CD4-positive, alpha-beta T cell treated with Interleukin-6 at 100 ng/mL for 8 hours (primary cell): ENCODE measurements at regions not wholly inside any gene's neighbourhood (a gene's known extent, or its start where the extent isn't known, plus 50 kb on each side); places are given as distances from the start of the nearest gene placed in this dataset.
"Not testable (repeated sequence)": the region's sequence is repeated elsewhere in the genome, so short reads cannot be mapped to it uniquely, and the experiment has no call there.

Experiments
- DNase-seq: peaks from one replicate; pipeline ENCODE4 v3.0.0-alpha.2; 2020; ENCODE audit warnings: mixed read lengths, low spot score

DNA sequence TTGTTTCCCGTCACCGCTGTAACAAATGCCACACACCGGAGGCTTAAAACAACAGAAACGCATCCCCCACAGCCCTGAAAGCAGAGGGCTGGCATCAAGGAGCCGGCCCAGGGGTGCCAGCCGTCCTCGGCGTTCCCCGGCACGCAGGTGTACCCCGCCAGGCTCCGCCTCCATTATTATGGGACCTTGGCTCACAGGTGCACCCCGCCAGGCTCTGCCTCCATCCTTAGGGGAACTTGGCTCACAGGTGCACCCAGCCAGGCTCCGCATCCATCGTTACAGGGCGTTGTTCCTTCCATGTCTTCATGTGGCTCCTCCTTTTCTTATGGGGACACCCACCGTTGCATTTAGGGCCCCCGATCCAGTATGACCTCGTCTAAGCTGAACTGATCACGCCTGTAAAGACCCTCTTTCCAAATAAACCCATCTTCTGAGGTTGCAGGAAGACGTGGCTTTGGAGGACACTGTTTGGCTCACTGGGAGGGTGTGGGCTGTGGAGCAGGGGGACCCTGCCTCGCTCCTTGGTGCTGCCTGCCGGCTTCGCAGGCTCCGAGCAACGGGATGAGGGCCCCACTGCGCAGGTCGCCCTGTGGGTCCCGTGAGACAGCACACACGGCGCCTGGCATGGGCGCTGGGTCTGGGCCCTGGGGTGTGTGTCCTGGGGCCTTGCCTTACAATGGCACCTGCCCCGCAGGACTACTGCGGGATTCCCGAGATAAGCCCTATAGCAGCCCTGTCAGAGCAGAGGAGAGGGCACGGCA is 154.9 kb upstream of the ZNF469 start:
- not testable (repeated sequence) for DNase-seq

GRCh38 chr16:88228751-88229150 is 154.0 kb upstream of the ZNF469 start:
- not testable (repeated sequence) for DNase-seq

- not testable (repeated sequence) for DNase-seq
These were observed 153.0 kb upstream of the ZNF469 start for GRCh38 chr16:88229710-88230109.

GRCh38 chr16:88230276-88230966 is 152.3 kb upstream of the ZNF469 start:
- DNase-seq, result not testable (repeated sequence)

- DNase-seq, result not testable (repeated sequence)
These were observed 151.7 kb upstream of the ZNF469 start for GRCh38 chr16:88230967-88231615.

GRCh38 chr16:88231839-88232238 is 150.9 kb upstream of the ZNF469 start:
- DNase-seq, result not testable (repeated sequence)

GRCh38 chr16:88232401-88233258 is 150.1 kb upstream of the ZNF469 start:
- DNase-seq, result not testable (repeated sequence)

DNA sequence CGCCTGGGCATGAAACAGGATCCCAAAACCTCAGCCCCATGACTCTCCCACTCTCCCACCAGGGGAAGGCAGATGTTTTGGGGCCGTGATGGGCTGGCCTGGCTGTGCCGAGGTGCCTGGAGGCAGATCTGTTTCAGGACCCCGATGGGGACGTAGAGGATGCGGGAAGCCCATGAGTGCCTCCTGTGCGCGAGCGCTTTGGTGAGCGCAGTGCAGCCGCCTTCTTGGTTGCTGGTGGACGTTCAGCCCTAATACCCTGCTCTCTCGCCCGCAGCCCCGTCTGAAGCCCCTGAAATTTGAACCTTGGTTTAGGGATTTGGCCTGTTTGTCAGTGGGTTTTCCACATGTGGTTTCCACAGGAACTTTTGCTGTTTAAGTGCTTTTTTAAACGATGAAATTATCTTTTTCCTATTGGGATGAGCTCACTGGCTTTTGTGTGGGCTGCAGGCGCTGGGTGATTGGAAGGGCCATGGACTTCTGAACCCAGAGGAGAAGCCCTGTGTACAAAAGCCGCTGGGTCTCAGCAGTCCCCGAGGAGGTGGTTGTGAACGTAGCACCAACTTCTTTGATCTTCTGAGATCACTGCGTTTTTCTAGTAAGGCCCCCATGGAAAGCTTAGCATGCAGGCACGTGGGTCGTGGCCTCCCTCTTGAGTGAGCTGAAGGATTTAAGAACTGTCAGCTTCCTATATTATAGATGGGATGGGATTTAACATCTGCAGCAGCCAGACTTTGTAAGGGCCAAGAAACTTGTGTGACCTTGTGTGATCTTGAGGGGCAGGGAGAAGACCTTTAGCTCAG is 148.9 kb upstream of the ZNF469 start:
- not testable (repeated sequence) for DNase-seq

GRCh38 chr16:88234421-88235271 is 148.1 kb upstream of the ZNF469 start:
- DNase-seq, result not testable (repeated sequence)

GRCh38 chr16:88235691-88236090 is 147.1 kb upstream of the ZNF469 start:
- not testable (repeated sequence) for DNase-seq

GRCh38 chr16:88236229-88236628 is 146.5 kb upstream of the ZNF469 start:
- not testable (repeated sequence) for DNase-seq

DNA sequence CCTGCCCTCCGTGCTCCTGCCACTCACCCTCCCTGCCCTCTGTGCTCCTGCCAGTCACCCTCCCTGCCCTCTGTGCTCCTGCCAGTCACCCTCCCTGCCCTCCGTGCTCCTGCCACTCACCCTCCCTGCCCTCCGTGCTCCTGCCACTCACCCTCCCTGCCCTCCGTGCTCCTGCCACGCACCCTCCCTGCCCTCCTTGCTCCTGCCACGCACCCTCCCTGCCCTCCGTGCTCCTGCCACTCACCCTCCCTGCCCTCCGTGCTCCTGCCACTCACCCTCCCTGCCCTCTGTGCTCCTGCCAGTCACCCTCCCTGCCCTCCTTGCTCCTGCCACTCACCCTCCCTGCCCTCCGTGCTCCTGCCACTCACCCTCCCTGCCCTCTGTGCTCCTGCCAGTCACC is 145.4 kb upstream of the ZNF469 start:
- not testable (repeated sequence) for DNase-seq

DNA sequence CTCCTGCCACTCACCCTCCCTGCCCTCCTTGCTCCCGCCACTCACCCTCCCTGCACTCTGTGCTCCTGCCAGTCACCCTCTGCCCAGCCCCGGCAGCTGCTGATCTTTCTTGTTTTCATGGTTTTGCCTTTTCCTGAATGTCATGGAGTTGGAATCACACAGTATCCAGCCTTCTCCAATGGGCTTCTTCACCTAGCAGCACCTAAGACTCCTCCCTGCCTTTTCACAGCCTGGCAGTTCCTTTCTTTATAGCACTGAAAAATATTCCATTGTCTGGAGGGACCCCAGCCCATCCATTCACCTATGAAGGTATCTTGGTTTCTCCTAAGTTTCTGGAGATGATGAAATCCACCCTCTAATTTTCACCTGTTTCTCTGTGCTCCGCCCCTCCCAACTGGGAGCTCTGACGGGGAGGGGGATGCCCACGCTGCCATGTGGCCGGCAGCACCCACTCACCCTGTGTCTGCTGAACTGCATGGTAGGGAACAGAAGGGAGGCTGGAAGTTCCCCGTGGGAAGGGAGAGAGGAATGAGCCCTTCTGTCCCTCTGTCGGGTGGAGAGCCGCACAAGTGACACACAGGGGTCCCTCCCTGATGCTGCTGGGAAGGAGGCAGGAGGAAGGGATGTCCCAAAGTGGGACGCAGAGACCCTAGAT is 144.9 kb upstream of the ZNF469 start:
- not testable (repeated sequence) for DNase-seq

DNA sequence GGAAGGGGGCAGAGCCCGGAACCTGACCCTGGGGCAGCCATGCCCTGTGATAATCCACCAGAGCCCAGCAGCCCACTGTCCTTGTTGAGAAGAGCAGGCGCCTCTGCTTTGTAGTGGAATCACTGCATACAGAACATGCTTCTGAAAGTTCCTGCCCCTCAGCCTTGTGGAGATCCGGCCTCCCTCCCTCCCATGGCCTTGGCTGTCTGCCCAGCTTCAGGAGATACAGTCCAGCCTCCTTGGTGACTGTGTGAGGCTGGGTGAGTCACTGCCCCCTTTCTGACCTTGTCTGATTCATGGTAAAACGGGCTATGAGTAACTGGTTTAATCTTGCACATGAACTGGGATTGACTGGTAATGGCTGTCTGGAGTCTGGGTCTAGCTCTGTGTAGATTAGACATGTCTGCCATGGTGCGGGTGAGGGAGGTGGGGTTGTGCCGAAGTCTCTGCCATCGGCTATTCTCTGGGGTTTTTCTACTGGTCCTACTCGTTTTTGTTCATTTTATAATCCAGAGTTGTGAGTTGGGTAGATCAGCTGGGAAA is 144.0 kb upstream of the ZNF469 start:
- not testable (repeated sequence) for DNase-seq

DNA sequence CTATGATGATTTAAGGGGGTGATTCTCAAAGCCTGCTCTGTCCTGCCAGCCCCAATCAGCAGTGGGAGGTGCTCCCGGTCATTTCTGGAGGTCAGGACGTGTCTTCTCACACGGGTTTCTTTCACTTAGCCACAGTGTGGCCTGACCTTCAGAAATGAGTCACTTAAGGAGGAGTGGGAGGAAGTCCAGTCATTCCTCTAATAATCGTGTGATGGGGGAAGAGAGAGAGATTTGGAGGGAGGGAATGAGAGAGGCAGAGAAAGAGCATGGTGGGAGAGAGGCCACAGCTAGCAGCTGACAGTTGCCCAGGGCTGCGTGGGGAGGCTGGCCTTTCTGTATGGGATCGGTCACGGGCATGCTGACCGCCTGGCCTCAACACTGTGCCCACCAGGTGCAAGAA is 142.6 kb upstream of the ZNF469 start:
- not testable (repeated sequence) for DNase-seq

DNA sequence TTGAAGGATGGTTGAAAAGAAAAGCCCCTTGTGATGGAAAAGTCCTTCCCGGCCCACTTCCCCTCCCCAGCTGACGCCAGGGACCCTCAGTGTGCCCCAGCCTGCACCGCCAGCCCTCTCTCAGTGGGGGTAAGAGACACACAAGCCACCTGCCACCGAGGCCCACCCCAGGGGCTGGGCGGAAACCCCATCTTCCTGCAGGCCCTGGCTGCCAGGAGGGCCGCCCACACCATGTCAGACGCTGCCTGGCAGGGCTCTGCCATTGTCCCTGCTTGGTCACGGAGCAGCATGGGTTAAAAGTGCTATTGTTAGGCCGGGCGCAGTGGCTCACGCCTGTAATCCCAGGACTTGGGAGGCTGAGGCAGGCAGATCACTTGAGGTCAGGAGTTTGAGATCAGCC is 142.0 kb upstream of the ZNF469 start:
- DNase-seq, result not testable (repeated sequence)

GRCh38 chr16:88241404-88242311 is 141.1 kb upstream of the ZNF469 start:
- not testable (repeated sequence) for DNase-seq
